HepG2 (cell line): ENCODE measurements at regions not wholly inside any gene's neighbourhood (a gene's known extent, or its start where the extent isn't known, plus 50 kb on each side); places are given as distances from the start of the nearest gene placed in this dataset.

Experiments used
- ATAC-seq: fragments of 200-7000 bp; cut with Tn5 transposase; 3 replicates; pipeline ENCODE4 v1.9.1; 2020; ENCODE audit warnings: mild to moderate bottlenecking, moderate library complexity
- BruUV-seq: library from RNA; stranded (reverse); fragments of 400-500 nt; replicated peaks from 2 replicates; lab custom pipeline; 2021; lab: Mats Ljungman, UMichigan
- CTCF ChIA-PET: fragments of 300-600 bp; formaldehyde crosslinking; extraction: SDS; loops from one replicate; lab custom pipeline; 2021; ENCODE audit warnings: low total read pairs, inconsistent platforms, low intra/inter-chr PET ratio; lab: Yijun Ruan, JAX
- POLR2A ChIA-PET: fragments of 350-600 bp; sonication (Branson Sonifier 250); formaldehyde crosslinking; loops from one replicate; lab custom pipeline; 2020; ENCODE audit warnings: antibody characterized with exemption, inconsistent platforms; lab: Yijun Ruan, JAX
- DNase-seq: peaks from one replicate; pipeline ENCODE4 v3.0.0-alpha.2; 2015; ENCODE audit warnings: low spot score
- FAIRE-seq: peaks from 3 replicates; lab custom pipeline; 2011; peaks lifted over from hg19 to GRCh38; lab: Jason Lieb, UNC
- H2AFZ ChIP-seq: one replicate; pipeline ENCODE4 v1.6.1; 2011; ENCODE audit warnings: low read length, inconsistent platforms
- H3K27ac ChIP-seq: fragments of 300-600 bp; 3 replicates; pipeline ENCODE4 v1.8.0; 2011; ENCODE audit warnings: mixed run types, mild to moderate bottlenecking, mixed read lengths, low read length, inconsistent platforms; ENCODE audit not compliant: insufficient read depth; ENCODE audit errors: extremely low read length
- H3K27me3 ChIP-seq, 2 experiments: fragments of 200-600 bp in 1 of 2; 2 replicates in 1 of 2; 3 replicates in 1 of 2; pipeline versions ENCODE4 v1.6.0 to v1.8.0; 2011; ENCODE audit warnings: low read length in 2 of 2, mild to moderate bottlenecking in 2 of 2, moderate library complexity in 2 of 2, inconsistent platforms in 1 of 2; ENCODE audit not compliant: insufficient read depth in 2 of 2, control insufficient read depth in 1 of 2
- H3K36me3 ChIP-seq, 2 experiments: fragments of 200-600 bp in 1 of 2; replicated peaks in 1 of 2; 2 replicates in 1 of 2; 3 replicates in 1 of 2; pipeline versions ENCODE4 v1.5.1 to v1.8.0; 2011; ENCODE audit warnings: low read length in 2 of 2, inconsistent platforms in 1 of 2; ENCODE audit not compliant: insufficient read depth in 2 of 2, control insufficient read depth in 1 of 2
- H3K4me1 ChIP-seq: 2 replicates; pipeline ENCODE4 v1.5.1; 2012; ENCODE audit warnings: low read length, inconsistent platforms; ENCODE audit not compliant: insufficient read depth
- H3K4me2 ChIP-seq: 2 replicates; pipeline ENCODE4 v1.6.0; 2011; ENCODE audit warnings: low read depth, low read length, inconsistent platforms
- H3K4me3 ChIP-seq, 3 experiments: fragments of 200-600 bp in 1 of 3; sonication (generic), shearing (Covaris generic) in 1 of 3; replicated peaks in 1 of 3; 2 replicates each; pipeline ENCODE4 v1.5.1; 2011 to 2016; ENCODE audit warnings: low read length in 3 of 3, inconsistent platforms in 2 of 3, low read depth in 2 of 3, mild to moderate bottlenecking in 2 of 3, control low read depth in 1 of 3, mixed read lengths in 1 of 3; ENCODE audit not compliant: insufficient read depth in 1 of 3
- H3K79me2 ChIP-seq: one replicate; pipeline ENCODE4 v1.6.1; 2011; ENCODE audit warnings: low read length, inconsistent platforms; ENCODE audit not compliant: insufficient read depth
- H3K9ac ChIP-seq: 2 replicates; pipeline ENCODE4 v1.6.0; 2011; ENCODE audit warnings: mild to moderate bottlenecking, low read depth, low read length, inconsistent platforms; ENCODE audit not compliant: insufficient read depth
- H3K9me3 ChIP-seq: 2 replicates; pipeline ENCODE4 v1.5.1; 2012; ENCODE audit warnings: mild to moderate bottlenecking, low read length
- H4K20me1 ChIP-seq: 2 replicates; pipeline ENCODE4 v1.6.0; 2011; ENCODE audit warnings: inconsistent platforms, mild to moderate bottlenecking, low read length, moderate library complexity; ENCODE audit not compliant: insufficient read depth
- ADNP ChIP-seq: sonication (generic); formaldehyde crosslinking; IDR thresholded peaks from 2 replicates; pipeline ENCODE4 v1.4.0; 2020; ENCODE audit warnings: missing genetic modification reagents
- CHD4 ChIP-seq: fragments of 200-600 bp; sonication (generic); IDR thresholded peaks from 2 replicates; pipeline ENCODE4 v1.7.0; 2017; ENCODE audit warnings: mild to moderate bottlenecking, low read length, borderline replicate concordance
- DNMT1 ChIP-seq: sonication (generic); formaldehyde crosslinking; IDR thresholded peaks from 2 replicates; pipeline ENCODE4 v1.5.1; 2020; ENCODE audit warnings: mild to moderate bottlenecking, missing genetic modification reagents
- ETV6 ChIP-seq: sonication (generic); formaldehyde crosslinking; conservative IDR thresholded peaks from 2 replicates; pipeline ENCODE4 v1.4.0; 2020; ENCODE audit warnings: missing genetic modification reagents
- FIP1L1 ChIP-seq: fragments of 200-400 bp; formaldehyde crosslinking; IDR thresholded peaks from 2 replicates; pipeline ENCODE4 v1.6.1; 2018; ENCODE audit warnings: low read depth, mild to moderate bottlenecking, low read length, moderate library complexity, borderline replicate concordance; ENCODE audit not compliant: insufficient read depth
- KLF15 ChIP-seq: sonication (generic); formaldehyde crosslinking; IDR thresholded peaks from 2 replicates; pipeline ENCODE4 v1.8.1; 2023; ENCODE audit warnings: borderline replicate concordance, mild to moderate bottlenecking, inconsistent platforms, missing genetic modification reagents, mixed read lengths
- MXD4 ChIP-seq: IDR thresholded peaks from 2 replicates; pipeline ENCODE4 v1.6.1; 2016; ENCODE audit warnings: mild to moderate bottlenecking, missing biosample characterization, missing genetic modification reagents
- REPIN1 ChIP-seq: sonication (generic); formaldehyde crosslinking; IDR thresholded peaks from 2 replicates; pipeline ENCODE4 v1.8.0; 2022; ENCODE audit warnings: missing genetic modification reagents, low read depth, mild to moderate bottlenecking, borderline replicate concordance
- SMAD3 ChIP-seq: sonication (generic); formaldehyde crosslinking; IDR thresholded peaks from 2 replicates; pipeline ENCODE4 v1.4.0; 2020; ENCODE audit warnings: missing genetic modification reagents
- SUZ12 ChIP-seq: fragments of 150-350 bp; IDR thresholded peaks from 2 replicates; pipeline ENCODE4 v1.6.1; 2014; ENCODE audit warnings: low read depth, low read length
- WIZ ChIP-seq: sonication (generic); formaldehyde crosslinking; IDR thresholded peaks from 2 replicates; pipeline ENCODE4 v1.5.1; 2020; ENCODE audit warnings: mild to moderate bottlenecking, missing genetic modification reagents
- ZNF205 ChIP-seq: IDR thresholded peaks from 2 replicates; pipeline ENCODE4 v1.6.1; 2018; ENCODE audit warnings: missing biosample characterization, missing genetic modification reagents
- ZNF224 ChIP-seq: sonication (generic); formaldehyde crosslinking; IDR thresholded peaks from 2 replicates; pipeline ENCODE4 v1.5.0; 2020; ENCODE audit warnings: mild to moderate bottlenecking, missing genetic modification reagents
- ZNF382 ChIP-seq: sonication (generic); formaldehyde crosslinking; IDR thresholded peaks from 2 replicates; pipeline ENCODE4 v1.5.0; 2020; ENCODE audit warnings: missing genetic modification reagents, mild to moderate bottlenecking, borderline replicate concordance
- in situ Hi-C: cut with HindIII; loops from 2 replicates; pipeline ENCODE4 v1.10.0; 2017; ENCODE audit warnings: low pct_unique_long_range_greater_than_20kb; ENCODE audit not compliant: extremely low pct_ligation_motif_present
- intact Hi-C: fragments of 100-400 bp; cut with micrococcal nuclease; formaldehyde crosslinking; loops from one replicate; pipeline ENCODE4 v1.10.0; 2022; ENCODE audit not compliant: unreplicated experiment
- TF ChIP-seq, protein P1 (sequence below): fragments of 450-650 bp; IDR thresholded peaks from 2 replicates; pipeline ENCODE4 v1.6.1; 2017; ENCODE audit warnings: mild to moderate bottlenecking
- TF ChIP-seq, protein P2 (sequence below): sonication (generic); formaldehyde crosslinking; IDR thresholded peaks from 2 replicates; pipeline ENCODE4 v1.4.0; 2020; ENCODE audit warnings: mild to moderate bottlenecking, low read depth, missing genetic modification reagents
- TF ChIP-seq, protein P3 (sequence below): sonication (generic); formaldehyde crosslinking; IDR thresholded peaks from 2 replicates; pipeline ENCODE4 v1.5.0; 2020; ENCODE audit warnings: missing genetic modification reagents

DNA sequence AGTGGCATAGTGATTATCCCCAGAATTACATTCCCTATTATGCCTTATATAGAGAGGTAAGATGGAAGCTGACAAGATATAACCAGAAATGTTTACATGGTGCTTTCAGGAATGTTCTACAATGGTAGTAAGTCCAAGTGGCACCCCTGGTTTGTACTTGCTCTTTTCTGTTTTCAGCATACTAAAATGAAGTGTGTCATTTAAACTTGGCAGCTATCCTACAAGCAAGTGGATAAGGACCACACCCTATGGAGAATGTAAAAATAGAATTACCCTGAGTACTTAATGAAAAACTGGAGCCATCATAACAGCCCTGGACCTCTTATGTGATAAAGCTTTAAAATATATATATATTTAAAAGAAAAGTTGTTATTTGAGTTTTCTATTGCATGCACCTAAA, 1012.7 kb upstream of the CADM2 start:
- no peak for ATAC-seq

More for the DNA sequence above, 1012.7 kb upstream of the CADM2 start:
- H4K20me1 ChIP-seq: no peaks in the 10 kb centered on the region
- no peak overlapping the region for H3K4me3 ChIP-seq
- no peak for DNase-seq
- ChIA-PET POLR2A (no interaction called here), CTCF (no interaction called here)
- H3K9ac ChIP-seq: no peak overlapping the region
- no peaks in the 10 kb centered on the region for H3K4me1 ChIP-seq
- TF ChIP-seq ZNF224 (CRISPR knock-in tag): no peak
- TF ChIP-seq, protein P1, sequence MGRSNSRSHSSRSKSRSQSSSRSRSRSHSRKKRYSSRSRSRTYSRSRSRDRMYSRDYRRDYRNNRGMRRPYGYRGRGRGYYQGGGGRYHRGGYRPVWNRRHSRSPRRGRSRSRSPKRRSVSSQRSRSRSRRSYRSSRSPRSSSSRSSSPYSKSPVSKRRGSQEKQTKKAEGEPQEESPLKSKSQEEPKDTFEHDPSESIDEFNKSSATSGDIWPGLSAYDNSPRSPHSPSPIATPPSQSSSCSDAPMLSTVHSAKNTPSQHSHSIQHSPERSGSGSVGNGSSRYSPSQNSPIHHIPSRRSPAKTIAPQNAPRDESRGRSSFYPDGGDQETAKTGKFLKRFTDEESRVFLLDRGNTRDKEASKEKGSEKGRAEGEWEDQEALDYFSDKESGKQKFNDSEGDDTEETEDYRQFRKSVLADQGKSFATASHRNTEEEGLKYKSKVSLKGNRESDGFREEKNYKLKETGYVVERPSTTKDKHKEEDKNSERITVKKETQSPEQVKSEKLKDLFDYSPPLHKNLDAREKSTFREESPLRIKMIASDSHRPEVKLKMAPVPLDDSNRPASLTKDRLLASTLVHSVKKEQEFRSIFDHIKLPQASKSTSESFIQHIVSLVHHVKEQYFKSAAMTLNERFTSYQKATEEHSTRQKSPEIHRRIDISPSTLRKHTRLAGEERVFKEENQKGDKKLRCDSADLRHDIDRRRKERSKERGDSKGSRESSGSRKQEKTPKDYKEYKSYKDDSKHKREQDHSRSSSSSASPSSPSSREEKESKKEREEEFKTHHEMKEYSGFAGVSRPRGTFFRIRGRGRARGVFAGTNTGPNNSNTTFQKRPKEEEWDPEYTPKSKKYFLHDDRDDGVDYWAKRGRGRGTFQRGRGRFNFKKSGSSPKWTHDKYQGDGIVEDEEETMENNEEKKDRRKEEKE: no peak
- no peak for TF ChIP-seq SUZ12
- TF ChIP-seq ETV6 (CRISPR knock-in tag): no peak
- no peak for TF ChIP-seq FIP1L1
- TF ChIP-seq WIZ (CRISPR knock-in tag): no peak
- no peak for TF ChIP-seq MXD4 (CRISPR knock-in tag)
- no peak for TF ChIP-seq REPIN1
- TF ChIP-seq ZNF382 (CRISPR knock-in tag): no peak
- no peak for TF ChIP-seq CHD4
- no peak for TF ChIP-seq KLF15 (CRISPR knock-in tag)
- TF ChIP-seq DNMT1 (CRISPR knock-in tag): no peak
- TF ChIP-seq, protein P2, sequence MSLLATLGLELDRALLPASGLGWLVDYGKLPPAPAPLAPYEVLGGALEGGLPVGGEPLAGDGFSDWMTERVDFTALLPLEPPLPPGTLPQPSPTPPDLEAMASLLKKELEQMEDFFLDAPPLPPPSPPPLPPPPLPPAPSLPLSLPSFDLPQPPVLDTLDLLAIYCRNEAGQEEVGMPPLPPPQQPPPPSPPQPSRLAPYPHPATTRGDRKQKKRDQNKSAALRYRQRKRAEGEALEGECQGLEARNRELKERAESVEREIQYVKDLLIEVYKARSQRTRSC (CRISPR knock-in tag): no peak
- TF ChIP-seq, protein P3, sequence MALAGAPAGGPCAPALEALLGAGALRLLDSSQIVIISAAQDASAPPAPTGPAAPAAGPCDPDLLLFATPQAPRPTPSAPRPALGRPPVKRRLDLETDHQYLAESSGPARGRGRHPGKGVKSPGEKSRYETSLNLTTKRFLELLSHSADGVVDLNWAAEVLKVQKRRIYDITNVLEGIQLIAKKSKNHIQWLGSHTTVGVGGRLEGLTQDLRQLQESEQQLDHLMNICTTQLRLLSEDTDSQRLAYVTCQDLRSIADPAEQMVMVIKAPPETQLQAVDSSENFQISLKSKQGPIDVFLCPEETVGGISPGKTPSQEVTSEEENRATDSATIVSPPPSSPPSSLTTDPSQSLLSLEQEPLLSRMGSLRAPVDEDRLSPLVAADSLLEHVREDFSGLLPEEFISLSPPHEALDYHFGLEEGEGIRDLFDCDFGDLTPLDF (CRISPR knock-in tag): no peak
- TF ChIP-seq ZNF205: no peak
- TF ChIP-seq SMAD3 (CRISPR knock-in tag): no peak
- TF ChIP-seq ADNP (CRISPR knock-in tag): no peak
- H3K4me2 ChIP-seq: no peak overlapping the region
- no TSS peak for BruUV-seq
- H3K36me3 ChIP-seq: no peaks in the 10 kb centered on the region
- intact Hi-C loops: no loop called here
- in situ Hi-C loops: no loop called here
- no peak for FAIRE-seq
- H3K27me3 ChIP-seq: no peaks in the 10 kb centered on the region
- H3K27ac ChIP-seq: no peak overlapping the region
- H3K79me2 ChIP-seq: no peaks in the 10 kb centered on the region
- H2AFZ ChIP-seq: no peak overlapping the region
- no peaks in the 10 kb centered on the region for H3K9me3 ChIP-seq
